Stomach (tissue), 8 donors: ENCODE measurements at regions not wholly inside any gene's neighbourhood (a gene's known extent, or its start where the extent isn't known, plus 50 kb on each side); places are given as distances from the start of the nearest gene placed in this dataset.

Source experiments
- DNase-seq, 2 donors: peaks; one replicate each; pipeline versions ENCODE4 v3.0.0 to v3.0.0-alpha.2; 2013 to 2019
- H3K27ac ChIP-seq, 5 donors: fragments of 200-600 bp in 4 of 5; sonication (generic) in 4 of 5; one replicate each; pipeline ENCODE4 v1.5.1; 2013 to 2019; ENCODE audit warnings: mild to moderate bottlenecking in 1 of 5, moderate library complexity in 1 of 5
- H3K27me3 ChIP-seq, 3 donors: fragments of 200-600 bp; sonication (generic); one replicate each; pipeline ENCODE4 v1.5.1; 2017 to 2019; ENCODE audit warnings: mixed run types in 1 of 3
- H3K36me3 ChIP-seq, 4 donors: fragments of 200-600 bp; sonication (generic); 1 replicate in 3 of 4; 2 replicates in 1 of 4; pipeline ENCODE4 v1.5.1; 2016 to 2019
- H3K4me1 ChIP-seq, 4 donors: fragments of 200-600 bp; sonication (generic); one replicate each; pipeline ENCODE4 v1.5.1; 2016 to 2019
- H3K4me3 ChIP-seq, 4 donors: fragments of 200-600 bp; sonication (generic) in 3 of 4; one replicate each; pipeline ENCODE4 v1.5.1; 2016 to 2019; ENCODE audit warnings: mild to moderate bottlenecking in 1 of 4
- H3K9me3 ChIP-seq, 4 donors: fragments of 200-600 bp; sonication (generic); one replicate each; pipeline ENCODE4 v1.5.1; 2016 to 2019
- CTCF ChIP-seq, 7 experiments: fragments of 450-650 bp in 4 of 7; fragments of 200-600 bp in 3 of 7; sonication (generic) in 3 of 7; IDR thresholded peaks; one replicate each; pipeline ENCODE4 v1.5.1; 2016 to 2019; ENCODE audit warnings: antibody characterized with exemption in 7 of 7, control low read depth in 2 of 7, mild to moderate bottlenecking in 1 of 7
- EP300 ChIP-seq: sonication (generic); formaldehyde crosslinking; IDR thresholded peaks from one replicate; pipeline ENCODE4 v1.6.1; 2017; ENCODE audit warnings: antibody characterized with exemption
- POLR2A ChIP-seq, 4 donors: fragments of 450-650 bp; IDR thresholded peaks; one replicate each; pipeline ENCODE4 v1.6.1; 2016; ENCODE audit warnings: antibody characterized with exemption in 4 of 4, control low read depth in 2 of 4, mild to moderate bottlenecking in 1 of 4, moderate library complexity in 1 of 4
- POLR2AphosphoS5 ChIP-seq, 3 donors: sonication (generic); formaldehyde crosslinking; IDR thresholded peaks; one replicate each; pipeline ENCODE4 v1.6.1; 2016; ENCODE audit warnings: antibody characterized with exemption in 3 of 3
- WGBS, 5 donors: extraction: QIAGEN DNeasy Blood & Tissue Kit in 3 of 5; methylation state at CpG; one replicate each; pipeline versions ENCODE4 v1.1.5 to v1.1.7; 2013 to 2018; 5-methylcytosine and 5-hydroxymethylcytosine counted together
- intact Hi-C: fragments of 100-400 bp; cut with DNase I; formaldehyde crosslinking; loops from one replicate; pipeline ENCODE4 v1.15.1; 2023; ENCODE audit warnings: low total_unique reads
- donor health status: healthy with polysubstance abuse.
- donor health status: Bipolar disorder and iron deficiency.
- donor health status: healthy.

- intact Hi-C loops: no loop called here
- H3K27ac ChIP-seq: no peak overlapping the region
- TF ChIP-seq EP300 (no peak), POLR2AphosphoS5 (IDR thresholded peaks at IDR 0.05) (no peak), CTCF (IDR thresholded peaks at IDR 0.05) (no peak), POLR2A (IDR thresholded peaks at IDR 0.05) (no peak)
Measured at GRCh38 chr2:65536596-65536995, 104.2 kb upstream of the SPRED2 start.

GRCh38 chr2:65532937-65533336, 100.5 kb upstream of the SPRED2 start:
- no peak overlapping the region for H3K4me3 ChIP-seq
- no peaks in the 10 kb centered on the region for H3K9me3 ChIP-seq
- no peak overlapping the region for H3K27ac ChIP-seq
- WGBS, 5 donors: 85 to 98% (median 93%) methylated on average over 4 of the region's 4 CpGs
- DNase-seq: no peak
- TF ChIP-seq CTCF (IDR thresholded peaks at IDR 0.05) (no peak), EP300 (no peak), POLR2A (IDR thresholded peaks at IDR 0.05) (no peak), POLR2AphosphoS5 (IDR thresholded peaks at IDR 0.05) (no peak)
- no peaks in the 10 kb centered on the region for H3K36me3 ChIP-seq
- intact Hi-C loops: no loop called here
- no peaks in the 10 kb centered on the region for H3K4me1 ChIP-seq
- H3K27me3 ChIP-seq: no peaks in the 10 kb centered on the region

More at GRCh38 chr2:65536596-65536995, 104.2 kb upstream of the SPRED2 start:
- WGBS, 5 donors: 76 to 87% (median 83%) methylated on average over 3 to 4 of the region's 4 CpGs
- no peak for DNase-seq
- Histone ChIP-seq H3K27me3 (no peaks in the 10 kb centered on the region), H3K4me3 (no peak overlapping the region), H3K4me1 (no peaks in the 10 kb centered on the region), H3K9me3 (no peaks in the 10 kb centered on the region), H3K36me3 (no peaks in the 10 kb centered on the region)

- no peaks in the 10 kb centered on the region for H3K27me3 ChIP-seq
- 90 to 100% (median 93%) methylated on average over 3 of the region's 3 CpGs for WGBS, 5 donors
Measured at GRCh38 chr2:65532326-65532725, 99.9 kb upstream of the SPRED2 start.

GRCh38 chr2:65530547-65531320, 98.3 kb upstream of the SPRED2 start:
- no peaks in the 10 kb centered on the region for H3K9me3 ChIP-seq
- TF ChIP-seq POLR2AphosphoS5 (IDR thresholded peaks at IDR 0.05) (no peak), POLR2A (IDR thresholded peaks at IDR 0.05) (no peak), EP300 (no peak), CTCF (IDR thresholded peaks at IDR 0.05) (no peak)
- H3K27ac ChIP-seq: no peak overlapping the region
- 88 to 94% (median 91%) methylated on average over 1 to 5 of the region's 5 CpGs for WGBS, 5 donors
- H3K4me1 ChIP-seq: no peaks in the 10 kb centered on the region
- no peak overlapping the region for H3K4me3 ChIP-seq
- intact Hi-C loops: no loop called here
- DNase-seq: no peak
- no peaks in the 10 kb centered on the region for H3K27me3 ChIP-seq
- H3K36me3 ChIP-seq: no peaks in the 10 kb centered on the region

More at GRCh38 chr2:65532326-65532725, 99.9 kb upstream of the SPRED2 start:
- H3K4me3 ChIP-seq: no peak overlapping the region
- no peaks in the 10 kb centered on the region for H3K36me3 ChIP-seq
- TF ChIP-seq CTCF (IDR thresholded peaks at IDR 0.05) (no peak), EP300 (no peak), POLR2A (IDR thresholded peaks at IDR 0.05) (no peak), POLR2AphosphoS5 (IDR thresholded peaks at IDR 0.05) (no peak)
- H3K9me3 ChIP-seq: no peaks in the 10 kb centered on the region
- intact Hi-C loops: no loop called here
- H3K27ac ChIP-seq: no peak overlapping the region
- H3K4me1 ChIP-seq: no peaks in the 10 kb centered on the region
- DNase-seq: no peak
